Right ventricle myocardium superior (tissue), 1 donor: ENCODE measurements at regions not wholly inside any gene's neighbourhood (a gene's known extent, or its start where the extent isn't known, plus 50 kb on each side); places are given as distances from the start of the nearest gene placed in this dataset.

ENCODE experiments used
- ATAC-seq: fragments of 200-7000 bp; cut with Tn5 transposase; one replicate; pipeline ENCODE4 v1.9.1; 2020; ENCODE audit warnings: mild to moderate bottlenecking; ENCODE audit not compliant: poor library complexity
- DNase-seq: peaks from one replicate; pipeline ENCODE4 v3.0.0-alpha.2; 2020
- intact Hi-C: fragments of 100-400 bp; cut with DNase I; formaldehyde crosslinking; loops from one replicate; pipeline ENCODE4 v1.11.2; 2022
- donor health status: DM: no; HTN: yes; CAD: no; lungs with severe emphysema.

- DNase-seq (peak; percentile 54), ATAC-seq (no peak)
- intact Hi-C loops, result no loop called here
Observed at GRCh38 chr20:24379484-24379927, 89.9 kb upstream of the SYNDIG1 start.

- ATAC-seq, result no peak
- intact Hi-C loops, result no loop called here
- DNase-seq, result no peak
Observed at GRCh38 chr20:24378661-24379483, 90.6 kb upstream of the SYNDIG1 start.

GRCh38 chr20:24376311-24377099, 92.9 kb upstream of the SYNDIG1 start:
- no peak for DNase-seq
- no peak for ATAC-seq
- intact Hi-C loops, result no loop called here

- intact Hi-C loops, result no loop called here
- ATAC-seq (no peak), DNase-seq (no peak)
Observed at GRCh38 chr20:24373372-24373771, 96.1 kb upstream of the SYNDIG1 start.

GRCh38 chr20:24370911-24371695, 98.3 kb upstream of the SYNDIG1 start:
- no peak for DNase-seq
- intact Hi-C loops, result no loop called here
- ATAC-seq, result no peak

- DNase-seq (no peak), ATAC-seq (no peak)
- intact Hi-C loops, result no loop called here
Observed at GRCh38 chr20:24370249-24370648, 99.2 kb upstream of the SYNDIG1 start.

GRCh38 chr20:24368253-24368652, 101.2 kb upstream of the SYNDIG1 start:
- DNase-seq, result no peak
- intact Hi-C loops, result no loop called here
- ATAC-seq, result no peak

- intact Hi-C loops, result no loop called here
- ATAC-seq (no peak), DNase-seq (no peak)
Observed at GRCh38 chr20:24366336-24367004, 103.0 kb upstream of the SYNDIG1 start.

GRCh38 chr20:24365670-24366069, 103.8 kb upstream of the SYNDIG1 start:
- DNase-seq (no peak), ATAC-seq (no peak)
- intact Hi-C loops, result no loop called here

GRCh38 chr20:24364482-24364881, 104.9 kb upstream of the SYNDIG1 start:
- DNase-seq (no peak), ATAC-seq (no peak)
- intact Hi-C loops, result no loop called here

GRCh38 chr20:24363031-24363430, 106.4 kb upstream of the SYNDIG1 start:
- ATAC-seq (no peak), DNase-seq (no peak)
- intact Hi-C loops, result no loop called here

GRCh38 chr20:24362080-24362479, 107.3 kb upstream of the SYNDIG1 start:
- intact Hi-C loops, result no loop called here
- no peak for ATAC-seq
- no peak for DNase-seq

GRCh38 chr20:24361541-24361940, 107.9 kb upstream of the SYNDIG1 start:
- ATAC-seq (no peak), DNase-seq (no peak)
- intact Hi-C loops, result no loop called here

GRCh38 chr20:24360531-24360930, 108.9 kb upstream of the SYNDIG1 start:
- no peak for ATAC-seq
- intact Hi-C loops, result no loop called here
- no peak for DNase-seq

GRCh38 chr20:24359321-24360027, 110.0 kb upstream of the SYNDIG1 start:
- ATAC-seq (no peak), DNase-seq (no peak)
- intact Hi-C loops, result no loop called here

- ATAC-seq (no peak), DNase-seq (no peak)
- intact Hi-C loops, result no loop called here
Observed at GRCh38 chr20:24357931-24358330, 111.5 kb upstream of the SYNDIG1 start.

GRCh38 chr20:24357177-24357576, 112.3 kb upstream of the SYNDIG1 start:
- ATAC-seq (no peak), DNase-seq (no peak)
- intact Hi-C loops, result no loop called here

- intact Hi-C loops, result no loop called here
- DNase-seq, result no peak
- ATAC-seq, result no peak
Observed at GRCh38 chr20:24353135-24353690, 116.2 kb upstream of the SYNDIG1 start.
